GM18951 (cell line): ENCODE measurements at regions not wholly inside any gene's neighbourhood (a gene's known extent, or its start where the extent isn't known, plus 50 kb on each side); places are given as distances from the start of the nearest gene placed in this dataset.

Experiments used
- POLR2A ChIP-seq: IDR thresholded peaks from 4 replicates; pipeline ENCODE4 v1.6.1; 2011; ENCODE audit warnings: mild to moderate bottlenecking; ENCODE audit not compliant: insufficient read length, insufficient read depth; ENCODE audit errors: extremely low read depth
- in situ Hi-C: fragments of 300-500 bp; cut with MboI; formaldehyde crosslinking; loops from one replicate; pipeline ENCODE4 v1.12.0; 2022; ENCODE audit warnings: low sequenced_read_pairs, mixed read lengths, inconsistent platforms; ENCODE audit not compliant: unreplicated experiment

- in situ Hi-C loops, result no loop called here
- no peak for TF ChIP-seq POLR2A
Observed at GRCh38 chr2:49598231-49598630, 443.9 kb upstream of the FSHR start.

- TF ChIP-seq POLR2A, result no peak
- in situ Hi-C loops, result no loop called here
Observed at GRCh38 chr2:49585921-49586320, 431.6 kb upstream of the FSHR start.

- TF ChIP-seq POLR2A, result no peak
- in situ Hi-C loops, result no loop called here
Observed at GRCh38 chr2:49582946-49583345, 428.6 kb upstream of the FSHR start.

- TF ChIP-seq POLR2A, result no peak
- in situ Hi-C loops, result no loop called here
Observed at GRCh38 chr2:49577041-49577440, 422.7 kb upstream of the FSHR start.

GRCh38 chr2:49569176-49569575, 414.9 kb upstream of the FSHR start:
- in situ Hi-C loops, result no loop called here
- TF ChIP-seq POLR2A, result no peak

- no peak for TF ChIP-seq POLR2A
- in situ Hi-C loops, result no loop called here
Observed at GRCh38 chr2:49567811-49568600, 413.7 kb upstream of the FSHR start.

DNA sequence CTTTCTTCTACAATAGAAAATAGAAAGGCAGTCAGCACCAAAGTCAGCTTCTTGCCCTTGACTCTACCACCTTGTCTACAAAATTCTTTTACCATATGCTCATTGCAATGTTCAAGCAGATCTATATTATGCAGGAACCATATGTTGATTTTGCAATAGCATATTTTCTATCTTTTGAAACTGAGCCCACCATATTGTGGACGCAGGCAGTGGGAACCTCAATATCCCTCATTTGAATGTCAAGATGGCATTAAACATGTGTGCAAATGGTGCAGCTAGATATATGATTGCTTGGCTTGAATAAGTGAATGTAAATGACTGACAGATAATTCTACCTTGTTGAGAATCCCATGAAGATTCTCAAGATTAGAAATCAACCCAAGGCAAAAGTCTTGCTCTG, 412.7 kb upstream of the FSHR start:
- in situ Hi-C loops, result no loop called here

DNA sequence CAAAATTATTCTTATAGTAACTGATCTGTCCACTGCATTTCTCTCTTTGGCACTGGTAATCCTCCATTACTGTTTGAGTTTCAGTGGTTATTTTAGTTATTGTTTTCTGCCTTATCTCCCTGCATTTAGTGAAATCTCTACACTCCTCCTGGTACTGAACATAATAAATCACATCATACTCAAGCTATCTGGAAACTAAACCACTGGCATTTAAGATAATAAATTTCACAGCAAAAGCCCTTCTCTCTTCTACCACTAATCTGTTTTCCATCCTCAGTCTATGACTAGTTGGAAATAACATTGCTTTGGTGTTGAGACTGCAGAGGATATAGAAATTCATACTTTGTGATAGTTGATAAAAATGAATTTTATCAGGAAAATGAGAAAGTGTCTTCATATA, 399.3 kb upstream of the FSHR start:
- TF ChIP-seq POLR2A, result no peak
- in situ Hi-C loops, result no loop called here

More for the DNA sequence above, 412.7 kb upstream of the FSHR start:
- no peak for TF ChIP-seq POLR2A

GRCh38 chr2:49532702-49533101, 378.4 kb upstream of the FSHR start:
- in situ Hi-C loops, result no loop called here

DNA sequence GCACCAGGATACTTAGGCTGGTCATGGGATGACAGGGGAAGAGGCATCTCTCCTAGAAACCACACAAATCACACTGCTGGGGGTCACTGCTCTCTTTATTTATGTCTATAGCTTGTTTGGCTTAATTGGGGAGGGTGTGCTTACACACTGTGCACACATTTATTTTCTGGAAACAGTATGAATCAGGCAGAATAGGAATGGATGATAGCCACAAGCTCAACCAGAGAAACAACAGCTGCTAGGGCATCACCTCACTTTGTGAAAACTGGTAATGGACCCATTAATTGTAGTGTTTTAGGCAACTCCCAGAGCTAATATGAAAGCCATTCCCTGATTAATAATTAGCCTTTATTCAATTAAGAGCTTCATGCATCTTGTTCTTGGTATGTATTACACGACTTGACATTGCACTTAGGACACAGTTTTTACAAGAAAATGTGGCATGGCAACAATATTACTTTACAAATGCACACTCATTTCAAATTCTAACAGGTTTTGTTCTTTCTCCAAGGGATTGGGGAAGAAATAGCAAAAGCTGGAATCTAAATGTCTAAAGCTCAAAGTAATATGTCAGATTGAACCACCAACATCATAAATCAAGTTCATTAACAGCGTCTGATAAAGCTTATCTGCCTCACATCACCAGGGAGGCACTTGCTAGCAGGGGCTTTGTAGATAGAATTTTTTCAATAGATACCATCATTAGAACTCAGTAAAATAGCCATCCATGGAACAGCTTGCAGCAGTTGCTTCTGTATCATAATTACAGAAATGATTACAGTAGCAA, 361.9 kb upstream of the FSHR start:
- in situ Hi-C loops, result no loop called here
- TF ChIP-seq POLR2A, result no peak

More at GRCh38 chr2:49532702-49533101, 378.4 kb upstream of the FSHR start:
- no peak for TF ChIP-seq POLR2A

DNA sequence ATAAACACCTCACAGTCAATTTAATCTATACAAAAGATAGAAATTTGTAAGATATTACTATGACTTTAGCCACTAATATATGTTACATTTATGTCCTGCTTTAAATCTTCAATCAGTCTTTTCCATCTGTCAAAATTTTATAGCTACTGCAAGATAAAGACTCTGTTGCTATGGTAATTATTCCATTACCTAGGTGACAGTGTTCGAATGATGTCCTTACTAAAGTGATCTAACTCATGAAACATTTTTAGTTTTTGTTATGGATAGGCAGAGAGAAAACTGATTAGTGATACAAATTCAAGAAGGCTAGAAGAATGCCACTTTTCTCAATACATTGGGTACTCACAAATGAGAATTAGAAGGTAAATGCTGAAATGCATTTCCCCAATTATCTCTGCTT, 359.9 kb upstream of the FSHR start:
- in situ Hi-C loops, result no loop called here
- TF ChIP-seq POLR2A, result no peak

DNA sequence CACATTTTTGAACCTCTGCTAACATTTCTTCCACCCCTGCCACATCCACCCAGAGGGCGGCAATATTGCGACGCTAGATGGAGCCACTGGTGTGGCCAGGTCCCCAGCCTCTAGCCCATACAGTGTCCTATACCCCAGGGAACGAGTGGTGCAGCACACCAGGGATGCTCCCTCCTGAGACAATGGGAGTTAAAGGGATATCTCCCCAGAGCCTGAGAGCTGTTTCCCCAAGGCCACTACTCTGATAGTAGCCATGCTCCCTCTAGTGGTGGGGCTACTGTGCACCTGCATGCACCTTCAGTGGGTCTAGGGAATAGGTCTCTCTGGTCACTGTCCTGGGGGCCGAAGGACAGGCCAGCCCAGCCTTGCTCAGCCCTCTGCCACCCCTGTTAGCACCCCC, 336.4 kb upstream of the FSHR start:
- TF ChIP-seq POLR2A, result no peak
- in situ Hi-C loops, result loop anchor here (25.0 kb wide), 1 partner anchor 553 kb away; no protein-coding TSS in a partner anchor

GRCh38 chr2:49487139-49487538, 332.8 kb upstream of the FSHR start:
- TF ChIP-seq POLR2A, result no peak
- in situ Hi-C loops, result loop anchor here (25.0 kb wide), 1 partner anchor 550 kb away; no protein-coding TSS in a partner anchor

DNA sequence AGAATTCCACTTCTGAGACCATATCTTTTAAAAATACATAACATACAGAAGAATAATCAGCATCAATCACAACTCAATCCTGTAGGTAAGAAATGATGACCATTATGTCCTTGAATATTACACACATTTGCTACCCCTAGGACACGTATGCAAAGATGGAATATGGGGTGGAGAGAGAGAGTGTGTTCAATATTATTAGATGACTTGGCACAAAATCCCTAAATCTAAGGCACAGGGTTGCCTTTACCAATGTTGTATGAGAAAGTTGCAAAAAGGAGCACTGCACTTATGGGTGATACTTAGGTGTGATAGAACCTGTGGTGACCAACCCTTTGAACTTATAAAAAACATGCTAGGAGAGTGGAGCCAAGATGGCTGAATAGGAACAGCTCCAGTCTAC, 326.2 kb upstream of the FSHR start:
- in situ Hi-C loops, result loop anchor here (25.0 kb wide), 1 partner anchor 543 kb away; no protein-coding TSS in a partner anchor
- TF ChIP-seq POLR2A, result no peak

GRCh38 chr2:49465157-49465831, 311.0 kb upstream of the FSHR start:
- in situ Hi-C loops, result no loop called here
- TF ChIP-seq POLR2A, result no peak
